ENCODE measurements at regions not wholly inside any gene's neighbourhood (a gene's known extent, or its start where the extent isn't known, plus 50 kb on each side); places are given as distances from the start of the nearest gene placed in this dataset.

DNA sequence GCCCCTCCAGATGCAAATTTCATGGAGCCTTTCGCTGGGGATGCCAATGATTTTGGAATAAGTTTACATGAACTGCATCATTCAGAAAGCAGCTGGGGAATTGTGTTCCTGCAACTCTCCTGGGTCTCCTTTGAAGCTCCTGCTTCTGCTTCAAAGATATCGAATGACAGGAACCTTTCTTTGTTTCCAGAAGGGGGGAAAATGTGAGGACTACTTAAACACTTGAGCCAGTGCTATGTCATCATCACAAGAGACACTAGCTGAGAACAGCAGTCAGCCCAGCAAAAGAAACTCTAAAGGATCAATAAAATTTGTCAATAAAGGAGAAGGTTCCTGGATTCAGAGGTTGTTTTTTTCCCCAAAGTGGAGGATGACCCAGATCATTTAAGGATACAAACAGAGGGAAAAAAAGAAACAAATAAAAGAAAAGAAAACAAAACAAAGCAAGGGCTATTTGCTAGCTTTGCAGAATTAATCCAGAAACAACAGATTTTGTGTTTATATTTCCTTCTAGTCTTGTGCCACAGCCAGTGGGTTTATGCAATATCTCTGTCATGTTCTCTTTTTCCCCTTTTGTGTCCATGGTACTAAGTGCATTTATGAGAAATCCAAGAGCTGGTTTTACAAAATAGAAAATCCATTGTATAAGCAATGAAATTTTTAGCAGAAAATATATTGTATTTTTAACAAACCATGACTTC is 463.7 kb downstream of the CDH2 start:
- Mint-ChIP-seq H3K9me3 (no peaks in the 10 kb centered on the region), H3K4me1 (ENCODE audit: low read depth) (peaks cover 52% of the 10 kb centered on the region), H3K36me3 (ENCODE audit: low read depth) (no peaks in the 10 kb centered on the region), H3K27ac (no peak overlapping the region), H3K4me3 (no peak overlapping the region), H3K27me3 (ENCODE audit: insufficient read depth) (peaks cover 6% of the 10 kb centered on the region)
- TF ChIP-seq, protein P1, sequence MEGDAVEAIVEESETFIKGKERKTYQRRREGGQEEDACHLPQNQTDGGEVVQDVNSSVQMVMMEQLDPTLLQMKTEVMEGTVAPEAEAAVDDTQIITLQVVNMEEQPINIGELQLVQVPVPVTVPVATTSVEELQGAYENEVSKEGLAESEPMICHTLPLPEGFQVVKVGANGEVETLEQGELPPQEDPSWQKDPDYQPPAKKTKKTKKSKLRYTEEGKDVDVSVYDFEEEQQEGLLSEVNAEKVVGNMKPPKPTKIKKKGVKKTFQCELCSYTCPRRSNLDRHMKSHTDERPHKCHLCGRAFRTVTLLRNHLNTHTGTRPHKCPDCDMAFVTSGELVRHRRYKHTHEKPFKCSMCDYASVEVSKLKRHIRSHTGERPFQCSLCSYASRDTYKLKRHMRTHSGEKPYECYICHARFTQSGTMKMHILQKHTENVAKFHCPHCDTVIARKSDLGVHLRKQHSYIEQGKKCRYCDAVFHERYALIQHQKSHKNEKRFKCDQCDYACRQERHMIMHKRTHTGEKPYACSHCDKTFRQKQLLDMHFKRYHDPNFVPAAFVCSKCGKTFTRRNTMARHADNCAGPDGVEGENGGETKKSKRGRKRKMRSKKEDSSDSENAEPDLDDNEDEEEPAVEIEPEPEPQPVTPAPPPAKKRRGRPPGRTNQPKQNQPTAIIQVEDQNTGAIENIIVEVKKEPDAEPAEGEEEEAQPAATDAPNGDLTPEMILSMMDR (IDR thresholded peaks at IDR 0.05) = no peak
- no peak for DNase-seq

DNA sequence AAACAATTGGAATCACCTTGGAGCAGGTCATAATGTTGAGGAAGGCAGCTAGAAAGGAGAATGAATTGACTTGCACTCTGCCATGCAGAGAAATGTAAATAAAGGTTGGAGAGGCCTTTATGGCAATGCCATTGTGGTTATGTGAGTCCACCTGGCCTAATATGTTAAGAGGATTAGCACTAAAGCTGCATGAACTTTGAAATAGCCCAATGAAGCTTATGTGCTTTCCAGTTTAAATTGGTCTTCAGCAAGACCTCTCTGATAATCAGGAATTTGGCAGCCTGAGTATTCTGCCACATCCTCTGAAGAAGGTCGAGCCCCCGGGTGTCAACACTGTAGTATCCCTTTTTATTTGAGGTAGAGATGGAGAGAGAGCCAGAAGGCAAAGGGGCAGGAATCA is 464.9 kb downstream of the CDH2 start:
- H3K4me3 Mint-ChIP-seq = no peak overlapping the region
- H3K36me3 Mint-ChIP-seq (ENCODE audit: low read depth) = no peaks in the 10 kb centered on the region
- TF ChIP-seq, protein P1 (IDR thresholded peaks at IDR 0.05) = no peak
- H3K4me1 Mint-ChIP-seq (ENCODE audit: low read depth) = peaks cover 55% of the 10 kb centered on the region
- peaks cover 4% of the 10 kb centered on the region for H3K27me3 Mint-ChIP-seq (ENCODE audit: insufficient read depth)
- H3K27ac Mint-ChIP-seq = no peak overlapping the region
- DNase-seq = no peak
- no peaks in the 10 kb centered on the region for H3K9me3 Mint-ChIP-seq

DNA sequence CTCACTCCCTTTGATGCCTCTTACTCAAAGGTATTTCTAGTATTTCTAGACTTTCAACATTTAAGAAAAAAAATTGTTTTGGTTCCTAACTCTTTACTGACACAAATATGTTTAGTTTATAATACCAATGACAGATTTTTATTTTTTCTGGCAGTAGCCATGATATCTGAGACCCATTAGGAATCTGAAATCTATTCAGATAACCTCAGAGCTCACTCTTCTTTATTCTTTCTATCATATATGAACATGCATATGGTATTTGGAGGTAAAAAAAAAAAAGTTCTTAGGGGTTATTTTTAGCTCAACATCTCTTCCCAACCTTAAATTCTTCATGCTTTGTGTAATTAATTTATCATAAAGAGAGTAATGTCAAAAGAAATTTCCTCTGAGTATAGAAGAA is 465.5 kb downstream of the CDH2 start:
- DNase-seq = no peak
- Mint-ChIP-seq H3K27ac (no peak overlapping the region), H3K9me3 (no peaks in the 10 kb centered on the region), H3K4me1 (ENCODE audit: low read depth) (peaks cover 58% of the 10 kb centered on the region), H3K36me3 (ENCODE audit: low read depth) (no peaks in the 10 kb centered on the region), H3K27me3 (ENCODE audit: insufficient read depth) (peaks cover 2% of the 10 kb centered on the region), H3K4me3 (no peak overlapping the region)
- TF ChIP-seq, protein P1 (IDR thresholded peaks at IDR 0.05) = no peak

DNA sequence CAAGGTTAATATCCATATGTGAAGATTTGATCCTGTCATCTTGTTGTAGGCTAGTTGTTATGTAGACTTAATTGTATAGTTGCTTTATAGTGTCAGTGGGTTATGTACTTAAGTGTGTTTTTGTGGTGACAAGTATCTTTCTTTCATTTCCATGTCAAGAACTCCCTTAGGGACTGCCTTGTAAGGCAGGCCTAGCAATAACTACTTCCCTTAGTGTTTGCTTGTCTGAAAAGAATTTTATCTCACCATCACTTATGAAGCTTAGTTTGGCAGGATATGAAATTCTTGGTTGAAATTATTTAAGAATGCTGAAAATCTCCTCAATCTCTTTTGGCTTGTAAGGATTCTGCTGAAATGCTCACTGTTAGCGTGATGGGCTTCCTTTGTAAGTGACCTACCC is 467.6 kb downstream of the CDH2 start:
- Mint-ChIP-seq H3K27ac (no peak overlapping the region), H3K4me3 (no peak overlapping the region), H3K27me3 (ENCODE audit: insufficient read depth) (peaks cover 2% of the 10 kb centered on the region), H3K9me3 (no peaks in the 10 kb centered on the region), H3K36me3 (ENCODE audit: low read depth) (no peaks in the 10 kb centered on the region), H3K4me1 (ENCODE audit: low read depth) (peaks cover 41% of the 10 kb centered on the region)
- DNase-seq = no peak
- TF ChIP-seq, protein P1 (IDR thresholded peaks at IDR 0.05) = no peak

DNA sequence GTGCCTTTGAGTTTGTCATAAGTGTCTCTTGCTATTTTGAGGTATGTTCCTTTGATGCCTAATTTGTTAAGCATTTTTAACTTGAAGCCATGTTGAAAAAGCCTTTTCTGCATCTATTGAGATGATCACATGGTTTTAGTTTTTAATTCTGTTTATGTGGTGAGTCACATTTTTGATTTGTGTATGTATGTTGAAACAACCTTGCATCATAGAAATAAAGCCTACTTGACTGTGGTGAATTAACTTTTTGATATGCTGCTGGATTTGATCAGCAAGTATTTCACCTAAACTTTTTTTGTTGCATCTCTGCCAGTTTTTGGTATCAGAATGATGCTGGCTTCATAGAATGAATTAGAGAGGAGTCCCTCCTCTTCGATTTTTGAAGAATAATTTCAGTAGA is 469.7 kb downstream of the CDH2 start:
- no peak for DNase-seq
- Mint-ChIP-seq H3K27me3 (ENCODE audit: insufficient read depth) (peaks cover 3% of the 10 kb centered on the region), H3K4me3 (no peak overlapping the region), H3K4me1 (ENCODE audit: low read depth) (peaks cover 20% of the 10 kb centered on the region), H3K27ac (no peak overlapping the region), H3K36me3 (ENCODE audit: low read depth) (no peaks in the 10 kb centered on the region), H3K9me3 (no peaks in the 10 kb centered on the region)
- TF ChIP-seq, protein P1 (IDR thresholded peaks at IDR 0.05) = no peak
